Occipital lobe (tissue), 1 donor: ENCODE measurements at regions not wholly inside any gene's neighbourhood (a gene's known extent, or its start where the extent isn't known, plus 50 kb on each side); places are given as distances from the start of the nearest gene placed in this dataset.
"Not testable (repeated sequence)": the region's sequence is repeated elsewhere in the genome, so short reads cannot be mapped to it uniquely, and the experiment has no call there.

Experiments used
- DNase-seq: peaks from one replicate; lab custom pipeline; 2025; lab: John Stamatoyannopoulos, UW

GRCh38 chr16:8453359-8453758 is 137.0 kb downstream of the TMEM114 start:
- no peak for DNase-seq

- no peak for DNase-seq
Measured at GRCh38 chr16:8452941-8453340, 137.4 kb downstream of the TMEM114 start.

- DNase-seq: no peak
Measured at GRCh38 chr16:8436931-8437330, 153.4 kb downstream of the TMEM114 start.

GRCh38 chr16:8431783-8432182 is 158.5 kb downstream of the TMEM114 start:
- DNase-seq: no peak

- DNase-seq: no peak
Measured at GRCh38 chr16:8430401-8430800, 159.9 kb downstream of the TMEM114 start.

- DNase-seq: no peak
Measured at GRCh38 chr16:8426569-8426968, 163.7 kb downstream of the TMEM114 start.

GRCh38 chr16:8417145-8417544 is 173.2 kb downstream of the TMEM114 start:
- DNase-seq: no peak

- DNase-seq: no peak
Measured at GRCh38 chr16:8408855-8409567, 181.3 kb downstream of the TMEM114 start.

- DNase-seq: no peak
Measured at GRCh38 chr16:8407351-8407750, 183.0 kb downstream of the TMEM114 start.

GRCh38 chr16:8403978-8404749 is 186.1 kb downstream of the TMEM114 start:
- DNase-seq: no peak

GRCh38 chr16:8402981-8403843 is 187.1 kb downstream of the TMEM114 start:
- DNase-seq: no peak

- not testable (repeated sequence) for DNase-seq
Measured at GRCh38 chr16:8400683-8401082, 189.6 kb downstream of the TMEM114 start.

- DNase-seq: no peak
Measured at GRCh38 chr16:8398548-8398947, 191.8 kb downstream of the TMEM114 start.

- no peak for DNase-seq
Measured at GRCh38 chr16:8397223-8397622, 193.1 kb downstream of the TMEM114 start.

GRCh38 chr16:8396463-8396862 is 193.8 kb downstream of the TMEM114 start:
- no peak for DNase-seq

GRCh38 chr16:8391257-8391656 is 199.1 kb downstream of the TMEM114 start:
- DNase-seq: no peak

GRCh38 chr16:8388684-8389083 is 201.6 kb downstream of the TMEM114 start:
- no peak for DNase-seq

GRCh38 chr16:8381814-8382213 is 208.5 kb downstream of the TMEM114 start:
- no peak for DNase-seq

GRCh38 chr16:8380311-8380710 is 210.0 kb downstream of the TMEM114 start:
- no peak for DNase-seq

GRCh38 chr16:8377864-8378263 is 212.4 kb downstream of the TMEM114 start:
- no peak for DNase-seq

- DNase-seq: no peak
Measured at GRCh38 chr16:8376858-8377257, 213.5 kb downstream of the TMEM114 start.

GRCh38 chr16:8376430-8376829 is 213.9 kb downstream of the TMEM114 start:
- no peak for DNase-seq
